Right lobe of liver (tissue), 4 donors: ENCODE measurements at regions not wholly inside any gene's neighbourhood (a gene's known extent, or its start where the extent isn't known, plus 50 kb on each side); places are given as distances from the start of the nearest gene placed in this dataset.

Source experiments
- CTCF ChIP-seq, 4 donors: fragments of 200-600 bp in 3 of 4; fragments of 450-650 bp in 1 of 4; IDR thresholded peaks; one replicate each; pipeline versions ENCODE4 v1.5.1 to v1.8.0; 2016 to 2022; ENCODE audit warnings: antibody characterized with exemption in 4 of 4, mild to moderate bottlenecking in 2 of 4
- POLR2A ChIP-seq: fragments of 450-650 bp; IDR thresholded peaks from one replicate; pipeline ENCODE4 v1.6.1; 2017; ENCODE audit warnings: antibody characterized with exemption, mild to moderate bottlenecking
- donor health status: DM: no; HTN: no; CAD: no.
- donor health status: DM: no; HTN: no; CAD: no.
- donor health status: DM: no; HTN: yes; CAD: no.

GRCh38 chr3:65182682-65183081, 494.9 kb upstream of the ADAMTS9 start:
- TF ChIP-seq CTCF (IDR thresholded peaks at IDR 0.05) (no peak), POLR2A (no peak)
